WTC11 (cell line): ENCODE measurements at regions not wholly inside any gene's neighbourhood (a gene's known extent, or its start where the extent isn't known, plus 50 kb on each side); places are given as distances from the start of the nearest gene placed in this dataset.

ENCODE experiments used
- AR ChIP-seq: fragments of 250-450 bp; sonication (Bioruptor Pico); IDR thresholded peaks from 2 replicates; pipeline ENCODE4 v1.9.0; 2021; ENCODE audit warnings: mild to moderate bottlenecking
- ATF1 ChIP-seq: sonication (generic); formaldehyde crosslinking; IDR thresholded peaks from 2 replicates; pipeline ENCODE4 v1.8.1; 2023; ENCODE audit warnings: mild to moderate bottlenecking, moderate library complexity, missing genetic modification reagents
- CBFB ChIP-seq: sonication (generic); formaldehyde crosslinking; IDR thresholded peaks from 2 replicates; pipeline ENCODE4 v1.8.1; 2022; ENCODE audit warnings: mild to moderate bottlenecking, low read depth, missing genetic modification reagents
- CREB1 ChIP-seq: sonication (generic); formaldehyde crosslinking; IDR thresholded peaks from 2 replicates; pipeline ENCODE4 v1.8.0; 2023; ENCODE audit warnings: mild to moderate bottlenecking, missing genetic modification reagents
- CTCF ChIP-seq: fragments of 200-600 bp; IDR thresholded peaks from 2 replicates; pipeline ENCODE4 v1.8.0; 2022; ENCODE audit warnings: antibody characterized with exemption
- E2F5 ChIP-seq: sonication (generic); formaldehyde crosslinking; IDR thresholded peaks from 2 replicates; pipeline ENCODE4 v1.8.1; 2022; ENCODE audit warnings: mild to moderate bottlenecking, moderate library complexity, missing genetic modification reagents
- NFYB ChIP-seq: sonication (generic); formaldehyde crosslinking; conservative IDR thresholded peaks from 2 replicates; pipeline ENCODE4 v1.8.0; 2022; ENCODE audit warnings: low read depth, missing genetic modification reagents
- NR2C2 ChIP-seq: sonication (generic); formaldehyde crosslinking; IDR thresholded peaks from 2 replicates; pipeline ENCODE4 v1.8.0; 2022; ENCODE audit warnings: mild to moderate bottlenecking, missing genetic modification reagents
- SP1 ChIP-seq: sonication (generic); formaldehyde crosslinking; conservative IDR thresholded peaks from 2 replicates; pipeline ENCODE4 v1.8.1; 2022; ENCODE audit warnings: missing genetic modification reagents
- TEAD4 ChIP-seq: sonication (generic); formaldehyde crosslinking; IDR thresholded peaks from 2 replicates; pipeline ENCODE4 v1.8.0; 2022; ENCODE audit warnings: mild to moderate bottlenecking, missing genetic modification reagents
- ZNF121 ChIP-seq: sonication (generic); formaldehyde crosslinking; IDR thresholded peaks from 2 replicates; pipeline ENCODE4 v1.8.0; 2023; ENCODE audit warnings: missing genetic modification reagents
- ZNF425 ChIP-seq: fragments of 250-450 bp; sonication (Bioruptor Pico); conservative IDR thresholded peaks from 2 replicates; pipeline ENCODE4 v1.9.0; 2021; ENCODE audit warnings: mild to moderate bottlenecking
- ZSCAN18 ChIP-seq: fragments of 250-450 bp; sonication (Bioruptor Pico); IDR thresholded peaks from 2 replicates; pipeline ENCODE4 v2.1.2; 2022; ENCODE audit warnings: mild to moderate bottlenecking, moderate library complexity

- TF ChIP-seq CTCF (no peak), TEAD4 (CRISPR knock-in tag) (no peak), ATF1 (no peak), NR2C2 (CRISPR knock-in tag) (no peak), CBFB (CRISPR knock-in tag) (no peak), NFYB (CRISPR knock-in tag) (no peak), ZSCAN18 (no peak), E2F5 (CRISPR knock-in tag) (no peak), ZNF121 (CRISPR knock-in tag) (no peak), CREB1 (no peak), ZNF425 (CRISPR knock-in tag) (no peak), SP1 (no peak), AR (no peak)
Measured at GRCh38 chr2:7666596-7667259, 749.5 kb downstream of the RNF144A start.
